ENCODE measurements at regions not wholly inside any gene's neighbourhood (a gene's known extent, or its start where the extent isn't known, plus 50 kb on each side); places are given as distances from the start of the nearest gene placed in this dataset.
A peak's percentile ranks its signal among the peaks of the same experiment; 100 is the strongest.
"Not testable (repeated sequence)": the region's sequence is repeated elsewhere in the genome, so short reads cannot be mapped to it uniquely, and the experiment has no call there.

DNA sequence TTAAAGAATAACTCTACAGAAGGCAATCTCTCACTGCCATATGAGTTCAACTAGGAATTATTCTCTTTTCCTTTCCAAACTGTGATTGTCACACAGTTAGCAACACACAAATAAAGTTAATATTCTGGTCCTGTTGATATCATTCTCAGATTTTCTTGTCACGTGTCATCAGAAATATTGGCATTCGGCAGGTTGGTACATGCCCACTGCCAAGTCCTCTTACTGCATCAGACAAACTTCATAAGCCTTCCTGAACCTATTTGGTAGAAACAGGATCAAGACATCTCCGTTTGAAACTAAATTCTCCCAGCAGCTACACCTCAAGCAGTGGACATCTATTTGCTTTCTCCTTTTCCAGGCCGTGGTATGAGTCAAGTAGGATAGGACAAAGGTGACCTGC, 177.9 kb upstream of the SOX2 start:
- no peak for DNase-seq (ENCODE audit: low spot score)

DNA sequence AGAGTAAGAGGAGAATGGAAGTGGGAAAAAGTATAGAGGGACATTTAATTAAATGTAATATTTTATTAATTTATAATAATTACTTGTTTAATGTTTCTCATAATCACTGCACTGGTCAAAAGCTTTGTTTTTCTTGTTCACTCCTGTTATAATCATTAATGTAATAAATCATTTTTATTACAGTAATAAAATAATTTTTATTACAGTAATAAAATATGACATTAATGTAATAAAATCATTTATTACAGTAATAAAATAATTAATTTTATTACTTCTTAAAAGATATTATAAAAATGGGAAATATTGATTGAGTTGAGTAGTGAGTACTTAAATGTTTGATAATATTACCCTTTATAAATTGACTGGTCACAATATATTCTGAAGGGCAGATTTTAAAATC, 181.1 kb upstream of the SOX2 start:
- DNase-seq (ENCODE audit: low spot score), result no peak

DNA sequence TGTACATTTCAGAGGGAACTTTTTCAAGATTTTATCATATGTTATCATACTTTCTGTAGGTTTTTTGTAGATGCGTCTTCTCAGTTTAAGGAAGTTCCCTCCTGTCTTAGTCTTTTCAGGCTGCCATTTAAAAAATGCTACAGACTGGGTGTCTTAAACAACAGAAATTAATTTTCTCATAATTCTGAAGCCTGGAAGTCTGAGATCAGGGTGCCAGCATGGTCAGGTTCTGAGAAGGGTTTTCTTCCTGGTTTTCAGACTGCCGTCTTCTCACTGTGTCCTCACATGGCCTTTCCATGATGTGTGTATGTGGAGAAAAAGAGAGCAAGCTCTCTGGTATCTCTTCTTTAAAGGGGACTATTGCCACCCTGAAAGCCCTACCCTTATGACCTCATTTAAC, 189.9 kb upstream of the SOX2 start:
- no peak for DNase-seq (ENCODE audit: low spot score)

DNA sequence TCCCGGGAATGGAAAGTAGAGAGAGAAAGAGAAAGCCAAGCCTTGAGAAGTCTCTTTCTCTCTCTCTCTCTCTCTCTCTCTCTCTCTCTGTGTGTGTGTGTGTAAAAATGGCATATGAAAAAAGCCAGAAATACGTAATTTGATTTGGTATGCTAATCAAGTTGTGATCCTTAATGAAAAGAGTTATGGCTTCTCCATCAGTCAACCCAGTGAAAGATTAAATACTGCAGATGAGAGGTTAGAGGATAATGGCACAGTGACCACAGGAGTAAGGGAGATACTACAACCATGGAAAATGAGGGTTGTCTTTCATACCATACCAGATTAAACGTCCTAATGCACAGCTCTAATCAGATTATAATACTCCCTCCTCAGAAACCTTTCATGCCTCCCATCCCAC, 193.5 kb upstream of the SOX2 start:
- no peak for DNase-seq (ENCODE audit: low spot score)

DNA sequence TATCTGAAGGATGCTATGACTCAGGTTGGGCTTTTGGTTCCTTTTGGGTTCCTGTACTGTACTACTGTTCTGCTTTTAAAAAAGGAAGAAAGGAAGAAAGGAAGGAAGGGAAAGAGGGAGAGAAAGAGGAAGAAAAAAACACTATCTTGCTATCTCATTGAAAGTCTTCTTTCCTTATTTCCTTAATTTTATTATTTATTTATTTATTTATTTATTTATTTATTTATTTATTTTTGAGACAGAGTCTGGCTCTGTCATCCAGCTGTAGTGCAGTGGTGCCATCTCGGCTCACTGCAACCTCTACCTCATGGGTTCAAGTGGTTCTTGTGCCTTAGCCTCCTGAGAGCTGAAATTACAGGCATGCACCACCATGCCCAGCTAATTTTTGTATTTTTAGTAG, 198.9 kb upstream of the SOX2 start:
- no peak for DNase-seq (ENCODE audit: low spot score)

DNA sequence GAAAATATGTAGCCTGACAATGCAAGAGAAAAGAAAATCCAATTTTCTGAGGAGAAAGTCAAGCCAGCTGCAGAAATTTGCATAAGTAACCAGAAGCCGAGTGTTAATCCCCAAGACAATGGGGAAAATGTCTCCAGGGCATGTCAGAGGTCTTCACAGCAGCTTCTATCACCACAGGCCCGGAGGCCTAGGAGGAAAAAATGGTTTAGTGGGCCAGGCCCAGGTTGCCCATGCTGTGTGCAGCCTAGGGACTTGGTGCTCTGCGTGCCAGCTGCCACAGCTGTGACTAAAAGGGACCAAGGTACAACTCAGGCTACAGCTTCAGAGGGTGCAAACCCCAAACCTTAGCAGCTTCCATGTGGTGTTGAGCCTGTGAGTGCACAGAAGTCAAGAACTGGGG, 201.2 kb upstream of the SOX2 start:
- DNase-seq (ENCODE audit: low spot score), result no peak

DNA sequence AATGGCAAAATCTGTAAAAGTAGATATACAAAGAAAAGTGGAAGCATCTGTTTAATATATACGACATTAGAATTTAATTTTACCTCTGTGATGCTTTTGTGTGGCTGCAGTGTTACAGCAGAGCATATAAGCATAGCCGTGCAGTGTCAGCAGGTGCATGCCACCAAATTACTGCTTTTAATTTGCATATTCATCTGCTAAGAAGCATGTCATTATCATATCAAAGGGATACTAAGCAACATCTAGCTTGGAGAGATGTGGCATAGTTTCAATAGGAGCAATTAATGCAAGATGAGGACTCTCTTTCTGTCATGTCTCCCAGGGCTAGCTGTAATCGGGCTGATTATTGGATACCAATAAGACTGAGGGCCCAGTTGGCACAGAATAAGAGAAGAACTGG, 214.4 kb upstream of the SOX2 start:
- no peak for DNase-seq (ENCODE audit: low spot score)

DNA sequence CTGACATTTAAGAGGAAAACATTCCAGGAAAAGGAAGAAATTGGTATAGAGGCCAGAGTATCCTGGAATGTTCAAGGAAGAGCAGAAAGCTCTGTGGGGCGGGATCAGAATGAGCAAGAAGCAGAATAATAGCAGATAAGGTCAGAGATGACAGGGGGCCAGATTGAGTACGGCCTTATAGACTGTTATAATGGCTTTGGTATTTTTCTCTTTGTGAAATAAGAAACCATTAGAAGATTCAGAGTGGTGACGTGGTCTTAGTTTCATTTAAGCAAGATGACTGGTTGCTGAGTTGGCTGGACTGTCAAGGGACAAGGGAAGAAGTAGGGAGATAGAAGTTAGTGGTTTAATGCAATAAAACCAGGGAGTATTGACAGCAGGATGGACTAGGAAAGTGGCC, 218.3 kb upstream of the SOX2 start:
- no peak for DNase-seq (ENCODE audit: low spot score)

DNA sequence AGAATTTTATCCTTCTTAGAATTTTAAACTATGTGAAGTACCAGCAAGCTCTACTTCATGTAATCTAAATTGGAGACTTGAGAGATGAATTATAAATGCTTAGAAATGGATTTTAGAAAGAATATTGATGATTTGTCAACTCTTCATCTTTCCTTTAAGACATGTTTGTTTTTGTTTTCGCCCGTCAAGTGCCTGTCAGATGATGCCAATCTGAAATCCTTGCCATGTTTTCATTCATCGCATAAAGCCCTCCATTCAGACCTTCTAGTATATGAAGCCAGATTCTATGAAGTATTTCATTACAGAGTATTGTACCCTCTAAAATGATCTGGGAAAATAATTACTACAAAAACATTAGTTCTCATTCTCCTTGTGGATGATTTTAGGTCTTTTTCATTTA, 223.2 kb upstream of the SOX2 start:
- DNase-seq (ENCODE audit: low spot score), result no peak

DNA sequence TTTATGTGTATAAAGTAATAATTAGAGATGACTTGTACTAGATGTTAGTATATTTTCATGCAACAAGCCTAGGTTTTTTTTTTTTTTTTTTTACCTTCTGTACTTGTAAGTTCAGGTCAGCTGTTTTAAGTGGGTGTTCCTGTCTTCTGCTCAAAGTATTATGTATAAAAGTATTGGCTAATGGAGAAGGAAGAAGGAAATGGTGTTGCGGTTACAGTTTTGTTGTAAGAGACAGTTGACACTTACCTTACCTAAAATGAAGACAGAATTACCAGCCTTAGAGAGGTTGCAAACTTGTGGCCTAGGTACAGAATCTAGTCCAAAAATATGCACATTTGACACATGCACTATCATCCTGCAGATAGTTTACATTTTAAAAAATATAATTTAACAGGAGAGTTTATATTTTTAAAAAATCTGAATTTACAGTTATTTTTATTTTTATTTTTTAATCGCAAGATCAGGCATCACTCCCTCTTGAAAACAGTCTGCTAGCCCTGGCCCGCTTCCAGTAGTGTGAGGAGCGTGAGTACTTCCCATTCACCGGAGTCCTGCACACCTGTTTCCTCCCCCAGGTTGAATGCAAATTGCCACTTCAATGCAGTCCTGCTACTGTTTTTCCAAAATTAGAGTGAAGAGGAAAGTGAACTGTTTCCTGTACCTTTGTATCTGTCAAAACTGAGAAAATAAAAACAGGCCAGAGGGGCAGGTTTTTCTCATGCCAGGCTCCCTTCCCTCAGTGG, 224.3 kb upstream of the SOX2 start:
- no peak for DNase-seq (ENCODE audit: low spot score)

DNA sequence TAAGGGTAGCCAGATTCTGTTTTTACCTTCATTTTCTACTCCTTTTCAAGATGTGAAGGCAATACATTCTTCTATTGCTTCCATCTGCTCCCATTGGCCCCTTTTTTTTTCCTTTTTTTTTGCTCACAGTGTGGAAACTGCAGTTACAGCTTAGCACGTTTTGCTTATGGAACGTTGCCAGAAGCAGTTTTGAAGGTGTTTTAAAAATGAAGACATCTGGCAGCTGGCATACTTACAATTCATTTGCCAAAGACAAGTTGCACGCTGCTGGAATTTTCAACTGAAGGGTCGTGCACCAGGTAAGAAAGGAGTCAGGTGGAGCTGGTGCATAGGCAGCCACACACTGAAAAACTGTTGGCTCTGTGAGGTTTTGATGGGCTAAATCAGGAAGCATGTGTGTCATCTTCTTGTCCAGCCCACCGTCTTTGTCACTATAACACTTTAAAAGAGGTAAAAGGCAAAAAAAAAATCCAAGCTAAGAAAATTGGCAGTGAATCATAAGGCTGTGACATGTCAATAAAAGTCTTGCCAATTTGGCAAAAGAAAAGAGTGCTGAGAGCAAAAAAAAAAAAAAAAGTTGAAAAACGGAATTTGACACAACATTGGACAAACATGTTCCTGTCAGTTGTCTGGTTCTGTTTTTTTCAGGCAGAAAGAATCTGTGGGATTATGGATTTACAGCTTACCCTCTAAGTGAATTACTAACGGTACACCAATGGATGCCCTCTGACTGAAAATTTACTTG, 225.4 kb upstream of the SOX2 start:
- no peak for DNase-seq (ENCODE audit: low spot score)

DNA sequence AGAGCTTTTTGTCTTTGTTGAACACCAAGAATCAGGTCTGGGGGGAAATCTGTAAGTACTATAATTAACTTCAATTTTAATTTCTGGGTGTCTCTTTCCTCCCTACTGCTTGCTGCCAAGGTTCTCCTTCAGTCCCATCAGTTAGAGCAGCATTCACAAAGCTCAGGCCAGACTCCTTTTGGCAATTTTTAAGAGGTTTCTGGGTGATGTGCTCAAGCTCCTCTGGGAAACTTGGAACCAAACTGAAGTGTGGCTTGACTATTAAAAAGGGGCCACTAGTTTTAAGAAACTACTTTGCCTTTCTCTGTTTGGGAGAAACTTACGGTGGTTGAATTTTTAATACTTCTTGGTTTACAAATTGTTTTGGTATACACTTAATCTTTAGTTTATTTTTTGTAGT, 227.7 kb upstream of the SOX2 start:
- no peak for DNase-seq (ENCODE audit: low spot score)

DNA sequence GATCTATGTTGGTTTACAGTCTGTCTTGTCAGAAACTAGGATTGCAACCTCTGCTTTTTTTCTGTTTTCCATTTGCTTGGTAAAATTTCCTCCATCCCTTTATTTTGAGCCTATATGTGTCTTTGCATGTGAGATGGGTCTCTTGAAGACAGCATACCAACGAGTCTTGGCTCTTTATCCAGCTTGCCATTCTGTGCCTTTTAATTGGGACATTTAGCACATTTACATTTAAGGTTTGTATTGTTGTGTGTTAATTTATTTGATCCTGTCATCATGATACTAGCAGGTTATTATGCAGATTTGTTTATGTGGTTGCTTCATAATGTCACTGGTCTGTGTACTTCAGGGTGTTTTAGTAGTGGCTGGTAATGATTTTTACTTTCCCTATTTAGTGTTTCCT, 236.6 kb upstream of the SOX2 start:
- DNase-seq (ENCODE audit: low spot score), result not testable (repeated sequence)

DNA sequence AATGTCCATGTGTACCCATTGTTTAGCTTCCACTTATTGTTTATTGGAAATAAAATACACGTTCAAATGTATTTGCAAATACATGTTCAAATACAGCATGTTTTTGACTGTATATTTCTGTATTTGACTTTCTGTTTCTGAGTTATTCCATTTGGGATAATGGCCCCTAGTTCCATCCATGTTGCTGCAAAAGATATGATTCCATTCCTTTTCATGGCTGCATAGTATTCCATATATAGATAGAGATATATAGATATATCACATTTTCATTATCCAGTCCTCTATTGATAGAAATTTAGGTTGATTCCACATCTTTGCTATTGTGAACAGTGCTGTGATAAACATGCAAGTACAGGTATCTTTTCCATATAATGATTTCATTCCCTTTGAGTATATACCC, 241.4 kb upstream of the SOX2 start:
- no peak for DNase-seq (ENCODE audit: low spot score)

DNA sequence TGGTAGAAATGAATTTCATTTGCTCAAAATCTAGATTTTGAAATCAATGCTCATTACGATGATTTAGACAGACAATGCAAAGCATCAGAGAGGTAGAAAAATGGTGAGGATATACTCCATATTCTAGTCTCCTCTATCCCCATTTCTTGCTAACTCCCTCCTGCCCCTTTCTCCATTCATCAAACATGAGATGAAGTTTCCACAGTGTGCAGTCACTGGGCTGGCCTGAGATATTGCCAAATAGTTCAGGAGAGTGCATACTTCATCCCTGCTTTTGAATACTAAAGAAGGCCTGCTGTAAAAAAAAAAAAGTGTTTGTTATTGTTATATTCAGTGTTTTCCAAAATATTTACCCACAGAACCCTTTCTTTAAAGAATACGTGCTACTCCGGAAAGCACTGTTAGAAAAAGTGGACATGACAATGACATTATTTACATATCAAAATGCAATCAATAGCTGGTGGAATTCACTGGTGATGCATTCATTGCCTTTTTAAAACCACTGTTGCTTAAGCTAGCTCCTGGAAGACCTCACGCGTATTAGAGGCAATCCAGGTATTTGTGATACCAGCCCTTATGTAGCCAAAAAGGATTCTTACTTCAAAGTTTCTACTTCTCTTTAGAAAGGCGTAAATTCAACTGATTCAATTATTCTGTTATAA, 247.6 kb upstream of the SOX2 start:
- DNase-seq (ENCODE audit: low spot score), result no peak

DNA sequence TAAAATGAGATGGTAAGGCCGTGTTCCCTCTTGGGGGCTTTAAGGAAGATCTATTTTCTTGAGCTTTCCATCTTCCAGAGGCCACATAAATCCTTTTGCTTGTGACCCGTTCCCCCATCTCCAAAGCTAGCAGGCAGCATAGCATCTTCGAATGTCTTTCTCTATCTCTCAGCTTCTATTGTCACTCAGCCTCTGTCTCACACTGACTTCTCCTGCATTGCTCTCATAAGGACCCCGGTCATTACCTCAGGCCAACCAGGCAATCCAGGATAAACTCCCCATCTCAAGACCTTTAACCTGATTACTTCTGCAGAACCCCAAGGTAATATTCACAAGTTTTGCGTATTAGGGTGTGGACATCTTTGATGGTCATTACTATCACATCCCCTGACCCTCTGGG, 250.3 kb upstream of the SOX2 start:
- DNase-seq (ENCODE audit: low spot score), result no peak

DNA sequence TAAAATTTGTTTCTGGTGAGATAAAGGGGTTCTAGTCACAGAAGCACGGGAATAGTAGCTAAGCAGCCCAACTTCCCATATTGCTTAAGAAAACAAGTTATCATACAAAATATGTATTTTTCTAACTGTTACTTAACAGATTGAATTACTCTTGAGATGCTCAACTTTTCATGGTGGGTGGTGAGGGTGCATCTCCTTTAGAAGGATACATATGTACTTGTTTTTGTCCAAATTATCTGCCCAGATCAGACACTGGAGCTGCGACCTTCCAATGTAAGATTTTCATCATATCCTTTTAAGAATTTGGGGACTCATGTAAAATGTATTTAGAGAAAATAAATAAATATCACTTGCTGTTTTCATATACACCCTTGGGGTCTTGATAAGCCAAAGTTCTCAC, 252.2 kb upstream of the SOX2 start:
- no peak for DNase-seq (ENCODE audit: low spot score)

DNA sequence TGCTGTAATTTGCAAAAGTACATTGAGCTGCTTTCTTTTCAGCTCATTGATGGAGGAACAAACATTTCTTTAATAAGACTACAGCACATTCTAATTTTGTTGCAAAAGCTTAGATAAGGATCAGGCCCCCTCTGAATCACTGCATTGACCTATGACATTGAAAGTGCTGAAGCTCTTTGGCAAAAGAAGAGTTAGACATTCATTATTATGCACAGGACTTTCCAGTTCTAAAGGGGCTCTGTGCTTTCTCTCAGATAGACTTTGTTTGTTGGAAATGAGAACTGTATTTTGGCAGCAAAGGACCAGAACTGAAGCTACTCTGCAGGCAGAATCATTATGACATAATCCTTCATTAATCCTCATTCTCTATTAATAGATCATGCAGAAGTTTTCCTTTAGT, 252.9 kb upstream of the SOX2 start:
- DNase-seq (ENCODE audit: low spot score), result no peak

DNA sequence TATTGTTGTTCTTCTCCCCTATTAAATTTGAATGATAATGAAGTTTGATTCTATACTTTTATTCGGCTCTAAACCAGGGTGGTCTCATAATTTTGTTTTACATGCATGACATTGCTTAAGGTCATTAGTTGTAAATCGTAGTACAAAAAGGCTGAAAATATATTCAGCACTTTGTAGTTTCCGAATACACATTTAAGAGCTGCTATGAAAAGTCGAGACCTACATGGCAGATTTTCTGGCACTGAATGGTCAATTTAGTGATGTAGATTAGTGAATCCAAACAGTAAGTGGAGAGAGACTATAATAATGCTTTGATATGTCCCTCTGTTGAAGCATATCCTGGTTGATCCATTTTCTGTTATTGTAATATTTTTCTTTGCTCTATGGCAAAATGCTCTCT, 254.0 kb upstream of the SOX2 start:
- no peak for DNase-seq (ENCODE audit: low spot score)

DNA sequence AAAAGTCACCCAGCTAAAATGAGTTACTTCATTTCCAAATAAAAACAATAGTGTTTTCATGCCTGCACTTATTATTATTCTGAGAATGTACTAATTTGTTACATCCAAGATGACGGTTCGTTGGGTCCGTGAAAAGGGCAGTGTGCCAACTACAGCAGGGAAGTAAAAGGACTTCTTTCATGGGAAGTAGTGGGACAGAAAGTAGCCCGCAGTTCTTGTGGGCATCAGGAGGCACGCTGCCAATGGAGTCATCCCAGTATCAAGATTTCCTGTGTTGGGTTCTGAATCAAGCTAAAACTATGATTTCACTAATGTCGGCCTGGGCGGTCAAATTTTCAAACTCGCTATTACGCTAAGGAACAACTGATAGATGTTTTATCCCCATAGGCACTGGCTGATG, 254.5 kb upstream of the SOX2 start:
- DNase-seq (ENCODE audit: low spot score), result no peak

DNA sequence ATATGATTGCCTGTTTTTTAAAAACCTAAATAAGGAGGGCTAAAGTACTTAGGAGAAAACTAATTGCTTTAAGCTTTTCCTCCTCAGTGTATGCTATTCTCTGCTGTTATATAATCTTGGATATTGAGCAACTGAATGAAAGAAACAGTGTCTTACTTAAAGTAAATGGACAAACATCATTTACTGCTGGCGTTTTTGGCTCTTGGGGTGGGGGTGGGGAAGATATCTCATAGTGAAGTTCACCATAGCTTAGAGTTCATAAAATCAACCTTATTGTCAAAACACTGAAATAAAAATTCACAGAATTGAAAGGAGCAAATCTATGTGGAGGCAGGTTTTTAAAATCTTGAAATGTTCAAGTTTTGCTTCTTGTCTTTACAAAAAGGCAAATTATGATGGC, 256.4 kb upstream of the SOX2 start:
- no peak for DNase-seq (ENCODE audit: low spot score)

DNA sequence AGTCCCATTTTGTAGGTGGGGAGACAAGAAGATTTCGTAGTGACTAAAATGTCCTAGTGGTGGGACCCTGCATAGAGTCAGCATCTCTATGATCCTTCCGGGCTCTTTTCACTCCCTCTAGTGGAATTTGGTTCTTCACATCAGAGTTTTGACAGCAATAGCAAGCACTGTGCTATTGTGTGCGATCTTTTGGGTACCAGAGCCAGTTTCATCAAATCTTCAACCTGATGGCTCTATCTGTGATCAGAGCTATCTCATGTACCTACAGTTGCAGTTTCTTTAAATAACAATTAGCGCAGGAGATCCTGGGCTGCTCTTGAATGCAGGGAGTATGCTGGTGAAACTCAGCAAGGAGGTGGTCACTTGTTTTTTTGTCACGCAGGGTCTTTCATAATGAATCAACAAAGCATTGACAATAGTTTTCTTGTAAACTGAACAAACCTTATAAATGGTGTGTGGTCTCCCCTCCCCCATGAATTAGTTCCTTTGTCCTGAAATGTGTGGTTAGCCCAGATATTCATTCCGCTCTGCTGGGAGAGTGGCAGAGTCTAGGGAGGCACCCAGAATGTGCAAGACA, 257.2 kb upstream of the SOX2 start:
- peak; percentile 8 for DNase-seq (ENCODE audit: low spot score)

DNA sequence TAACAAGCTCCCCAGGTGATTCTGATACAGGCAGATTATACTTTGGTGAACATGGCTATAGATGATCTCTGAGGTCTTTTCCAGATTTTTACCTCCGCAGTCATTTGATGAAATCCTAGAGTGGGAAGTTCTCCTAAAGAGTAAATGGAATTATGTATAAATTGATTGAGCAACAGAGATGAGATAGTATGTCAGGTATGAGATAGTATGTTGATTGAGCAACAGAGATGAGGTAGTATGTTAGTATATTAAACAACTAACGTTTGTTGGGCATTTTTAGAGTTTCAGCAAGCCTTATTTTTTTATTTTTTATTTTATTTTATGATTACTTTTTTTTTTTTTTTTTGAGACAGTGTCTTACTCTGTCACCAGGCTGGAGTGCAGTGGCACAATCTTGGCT, 265.0 kb upstream of the SOX2 start:
- DNase-seq (ENCODE audit: low spot score), result no peak

Data from NAMALWA (cell line).